ENCODE measurements at regions not wholly inside any gene's neighbourhood (a gene's known extent, or its start where the extent isn't known, plus 50 kb on each side); places are given as distances from the start of the nearest gene placed in this dataset.

- no peak for TF ChIP-seq ZNF792 (CRISPR knock-in tag; IDR thresholded peaks at IDR 0.05)
- no peak for TF ChIP-seq CREB1 (IDR thresholded peaks at IDR 0.05)
- no peak for TF ChIP-seq CREB1 (CRISPR knock-in tag; IDR thresholded peaks at IDR 0.05)
- TF ChIP-seq SNAPC4 (CRISPR knock-in tag; IDR thresholded peaks at IDR 0.05) = no peak
- no peak for TF ChIP-seq ZNF639 (CRISPR knock-in tag; conservative IDR thresholded peaks at IDR 0.05)
- TF ChIP-seq CTCF (CRISPR knock-in tag; IDR thresholded peaks at IDR 0.05) = no peak
- no peak for TF ChIP-seq HNF1B (CRISPR knock-in tag; IDR thresholded peaks at IDR 0.05)
- no peak for TF ChIP-seq TRIM24 (CRISPR knock-in tag; IDR thresholded peaks at IDR 0.05)
- TF ChIP-seq ZNF503 (CRISPR knock-in tag; IDR thresholded peaks at IDR 0.05) = no peak
- TF ChIP-seq NR2F1 (CRISPR knock-in tag; IDR thresholded peaks at IDR 0.05) = no peak
These were observed 280.4 kb downstream of the MTERF1 start for GRCh38 chr7:91600112-91600511.

Data from HepG2 (cell line).